ENCODE measurements at regions not wholly inside any gene's neighbourhood (a gene's known extent, or its start where the extent isn't known, plus 50 kb on each side); places are given as distances from the start of the nearest gene placed in this dataset.

DNA sequence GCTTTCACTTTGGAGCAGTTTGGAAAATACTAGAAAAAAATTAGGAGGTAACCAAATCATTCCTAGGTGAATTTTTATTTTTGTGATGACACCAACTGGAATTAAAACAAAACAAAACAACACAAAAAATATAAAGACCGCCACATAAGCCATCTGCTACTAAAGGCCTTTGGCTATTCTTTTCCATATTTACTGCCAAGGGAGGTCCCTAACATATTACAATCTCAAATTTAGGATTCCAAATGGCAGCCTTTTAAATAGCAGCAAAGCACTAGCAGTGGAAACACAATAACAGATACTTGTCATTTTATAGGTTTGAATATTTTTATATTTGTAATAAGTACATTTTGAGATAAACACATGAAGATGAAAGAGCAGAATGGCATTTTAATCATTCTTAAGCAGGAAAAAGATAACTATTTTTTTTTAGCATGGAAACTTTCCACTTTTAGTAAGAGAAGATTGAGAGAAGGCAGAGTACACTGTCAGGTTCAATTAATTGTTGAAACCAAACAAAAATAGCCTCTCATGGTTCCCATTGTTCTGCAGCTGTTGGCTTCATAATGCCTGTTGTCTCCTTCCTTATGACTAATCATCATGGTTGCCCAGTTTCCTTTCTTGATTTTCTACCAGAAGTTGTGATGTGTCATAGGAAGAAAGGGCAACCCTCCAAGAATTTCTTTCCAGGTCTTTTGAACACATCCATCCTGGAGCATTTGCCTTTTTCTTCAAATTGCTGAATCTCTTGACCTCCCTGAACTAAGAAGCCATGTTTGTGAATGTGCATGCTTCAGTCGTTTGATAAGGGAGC, 219.0 kb upstream of the EMCN start:
- TF ChIP-seq CTCF (IDR thresholded peaks at IDR 0.05; ENCODE audit: extremely low read depth in 1 of 2, insufficient read depth in 1 of 2, low read depth in 1 of 2, low read length in 2 of 2) (no peak), POLR2AphosphoS5 (IDR thresholded peaks at IDR 0.05; ENCODE audit: insufficient read depth, low read depth, low read length) (peak; percentile 82)

Data from endothelial cell of umbilical vein (primary cell).